Lung (tissue), 11 donors: ENCODE measurements at regions not wholly inside any gene's neighbourhood (a gene's known extent, or its start where the extent isn't known, plus 50 kb on each side); places are given as distances from the start of the nearest gene placed in this dataset.

Experiments
- ATAC-seq: fragments of 200-7000 bp; cut with Tn5 transposase; one replicate; pipeline ENCODE4 v1.9.1; 2020; ENCODE audit warnings: moderate number of reproducible peaks; ENCODE audit not compliant: insufficient read depth, low FRiP score
- DNase-seq, 3 donors: peaks; one replicate each; pipeline ENCODE4 v3.0.0-alpha.2; 2013 to 2017
- H3K27ac ChIP-seq, 2 donors: one replicate each; pipeline ENCODE4 v1.5.1; 2013; ENCODE audit warnings: mild to moderate bottlenecking in 2 of 2, moderate library complexity in 2 of 2, control low read depth in 1 of 2, inconsistent platforms in 1 of 2, low read depth in 1 of 2, low read length in 1 of 2
- H3K27me3 ChIP-seq, 3 donors: one replicate each; pipeline ENCODE4 v1.5.1; 2013; ENCODE audit warnings: low read length in 2 of 3; ENCODE audit not compliant: control insufficient read depth in 3 of 3, insufficient read depth in 3 of 3
- H3K36me3 ChIP-seq, 4 donors: one replicate each; pipeline ENCODE4 v1.5.1; 2013; ENCODE audit warnings: low read length in 4 of 4, mild to moderate bottlenecking in 1 of 4, moderate library complexity in 1 of 4; ENCODE audit not compliant: control insufficient read depth in 4 of 4, insufficient read depth in 4 of 4
- H3K4me1 ChIP-seq, 5 donors: one replicate each; pipeline ENCODE4 v1.5.1; 2013; ENCODE audit warnings: low read length in 5 of 5, mild to moderate bottlenecking in 2 of 5, moderate library complexity in 1 of 5; ENCODE audit not compliant: control insufficient read depth in 5 of 5, insufficient read depth in 5 of 5
- H3K4me3 ChIP-seq: one replicate; pipeline ENCODE4 v1.5.1; 2013; ENCODE audit warnings: mild to moderate bottlenecking, control low read depth, moderate library complexity
- H3K9ac ChIP-seq, 2 donors: one replicate each; pipeline ENCODE4 v1.5.1; 2013; ENCODE audit warnings: low read length in 2 of 2, control low read depth in 1 of 2; ENCODE audit not compliant: insufficient read depth in 1 of 2
- H3K9me3 ChIP-seq, 4 donors: one replicate each; pipeline ENCODE4 v1.5.1; 2013; ENCODE audit warnings: low read length in 3 of 4, mild to moderate bottlenecking in 1 of 4, moderate library complexity in 1 of 4; ENCODE audit not compliant: control insufficient read depth in 4 of 4, insufficient read depth in 3 of 4
- WGBS, 2 donors: extraction: QIAGEN DNeasy Blood & Tissue Kit; methylation state at CpG; one replicate each; pipeline ENCODE4 v1.1.7; 2013; 5-methylcytosine and 5-hydroxymethylcytosine counted together
- TF ChIP-seq, protein P1 (sequence below): IDR thresholded peaks from 2 replicates; pipeline ENCODE4 v1.5.1; 2012; ENCODE audit warnings: mild to moderate bottlenecking; ENCODE audit errors: control extremely low read depth, extremely low read depth
- donor health status: control.
- donor health status: control.
- donor health status: Bipolar disorder and iron deficiency.
- donor health status: healthy.
- donor health status: DM: yes; HTN: yes; CAD: no.

DNA sequence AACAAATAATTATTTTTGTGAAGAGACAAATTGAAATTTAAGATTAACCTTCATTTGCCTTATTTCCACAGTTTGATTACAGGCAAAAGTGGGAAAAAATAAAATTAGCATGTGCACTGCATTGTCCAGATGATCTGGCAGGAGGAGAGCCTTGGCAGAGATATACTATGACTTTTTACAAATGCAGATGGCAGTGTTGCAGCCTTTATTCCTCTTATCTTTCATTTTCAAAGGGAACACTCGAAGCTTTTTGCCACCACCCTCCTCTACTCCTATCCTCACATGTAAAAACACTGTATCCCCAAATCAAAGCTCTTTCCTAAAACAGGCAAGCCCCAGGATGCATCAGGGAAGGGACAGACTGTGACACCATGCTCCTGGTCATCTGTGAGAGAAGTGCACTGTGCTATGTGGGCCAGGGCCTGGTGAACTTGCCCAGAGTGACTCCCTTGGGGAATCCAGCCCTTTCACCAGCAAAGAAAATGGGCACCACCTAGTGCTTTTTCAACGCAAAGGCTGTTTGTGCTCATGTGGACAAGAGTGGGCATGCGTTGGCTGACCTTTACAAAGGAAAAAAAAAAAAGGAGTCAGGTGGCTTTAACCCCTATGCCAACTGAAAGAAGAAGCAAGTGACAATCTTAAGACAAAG, 74.7 kb upstream of the ETAA1 start:
- no peaks in the 10 kb centered on the region for H3K36me3 ChIP-seq
- no peaks in the 10 kb centered on the region for H3K9me3 ChIP-seq
- TF ChIP-seq, protein P1, sequence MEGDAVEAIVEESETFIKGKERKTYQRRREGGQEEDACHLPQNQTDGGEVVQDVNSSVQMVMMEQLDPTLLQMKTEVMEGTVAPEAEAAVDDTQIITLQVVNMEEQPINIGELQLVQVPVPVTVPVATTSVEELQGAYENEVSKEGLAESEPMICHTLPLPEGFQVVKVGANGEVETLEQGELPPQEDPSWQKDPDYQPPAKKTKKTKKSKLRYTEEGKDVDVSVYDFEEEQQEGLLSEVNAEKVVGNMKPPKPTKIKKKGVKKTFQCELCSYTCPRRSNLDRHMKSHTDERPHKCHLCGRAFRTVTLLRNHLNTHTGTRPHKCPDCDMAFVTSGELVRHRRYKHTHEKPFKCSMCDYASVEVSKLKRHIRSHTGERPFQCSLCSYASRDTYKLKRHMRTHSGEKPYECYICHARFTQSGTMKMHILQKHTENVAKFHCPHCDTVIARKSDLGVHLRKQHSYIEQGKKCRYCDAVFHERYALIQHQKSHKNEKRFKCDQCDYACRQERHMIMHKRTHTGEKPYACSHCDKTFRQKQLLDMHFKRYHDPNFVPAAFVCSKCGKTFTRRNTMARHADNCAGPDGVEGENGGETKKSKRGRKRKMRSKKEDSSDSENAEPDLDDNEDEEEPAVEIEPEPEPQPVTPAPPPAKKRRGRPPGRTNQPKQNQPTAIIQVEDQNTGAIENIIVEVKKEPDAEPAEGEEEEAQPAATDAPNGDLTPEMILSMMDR: no peak
- no peak overlapping the region for H3K4me3 ChIP-seq
- H3K4me1 ChIP-seq: peaks cover 0 to 56% (median 4%) of the 10 kb centered on the region in 5 donors
- ATAC-seq (no peak), DNase-seq (peak in 2 of 3 donors; percentile 66)
- H3K27me3 ChIP-seq: no peaks in the 10 kb centered on the region
- peak overlapping the region in 1 of 2 donors; percentile 45 for H3K27ac ChIP-seq
- WGBS, 2 donors: 58 to 72% methylated on average over 3 of the region's 3 CpGs
- no peak overlapping the region for H3K9ac ChIP-seq

DNA sequence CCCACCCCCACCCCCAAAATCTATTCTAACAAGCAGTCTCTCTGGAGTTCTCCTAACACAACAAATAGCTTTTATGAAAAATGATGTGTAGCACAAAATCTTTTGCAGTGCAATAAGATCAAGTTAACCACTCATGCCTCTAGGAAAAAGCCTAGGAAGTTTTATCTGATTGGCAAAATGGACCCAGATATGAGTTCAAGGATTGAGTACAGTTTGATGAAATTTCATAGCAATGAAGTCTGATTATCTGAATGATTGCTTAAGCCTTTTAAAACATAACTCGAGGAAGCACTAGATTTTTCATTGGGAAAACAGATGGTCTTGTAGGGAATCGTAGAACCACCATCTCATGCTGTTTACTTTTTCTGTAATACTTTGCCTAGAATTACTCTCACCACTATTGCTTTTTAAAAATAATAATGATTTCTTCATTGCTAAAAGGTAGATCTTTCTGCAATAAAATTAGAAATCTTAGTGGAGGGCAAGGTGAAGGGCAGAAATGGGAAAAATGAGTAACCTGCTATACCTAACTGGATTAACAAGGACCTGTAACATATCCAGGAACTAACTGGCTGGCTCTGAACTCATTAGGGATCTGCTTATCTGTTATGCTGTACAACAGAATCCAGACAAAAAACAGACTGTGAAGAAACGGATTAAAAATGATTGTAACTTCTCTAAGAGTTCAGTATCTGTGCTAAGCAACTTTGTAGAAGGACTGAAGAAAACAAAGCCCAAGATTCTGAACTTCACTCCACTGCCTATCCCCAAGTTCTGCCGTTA, 73.7 kb upstream of the ETAA1 start:
- peak in 2 of 3 donors; percentile 59 to 68 for DNase-seq
- ATAC-seq: no peak
- Histone ChIP-seq H3K36me3 (no peaks in the 10 kb centered on the region), H3K9ac (no peak overlapping the region), H3K9me3 (no peaks in the 10 kb centered on the region), H3K4me1 (peaks cover 0 to 52% (median 4%) of the 10 kb centered on the region in 5 donors), H3K27ac (no peak overlapping the region), H3K4me3 (no peak overlapping the region), H3K27me3 (no peaks in the 10 kb centered on the region)
- WGBS, 2 donors: 50 to 79% methylated on average over 4 of the region's 4 CpGs
- TF ChIP-seq, protein P1: no peak

DNA sequence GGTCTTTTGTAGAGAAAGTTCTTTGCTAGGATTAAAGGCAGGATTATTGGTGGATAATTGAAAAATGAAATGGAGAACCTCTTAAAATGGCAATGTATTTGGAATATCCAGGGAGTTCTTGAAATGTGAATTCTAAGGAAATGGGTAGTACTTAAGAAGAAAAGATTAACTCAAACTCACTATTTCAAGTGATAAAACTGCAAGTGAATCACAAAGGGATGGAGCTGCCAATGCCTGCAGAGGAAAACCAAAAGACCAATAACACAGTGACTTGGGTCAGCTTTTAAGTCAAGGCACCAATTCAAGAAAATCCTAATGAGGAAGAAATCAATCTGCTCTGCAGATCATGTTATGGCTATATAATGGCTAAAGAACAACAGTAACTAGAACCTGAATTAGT, 67.6 kb upstream of the ETAA1 start:
- Histone ChIP-seq H3K36me3 (no peaks in the 10 kb centered on the region), H3K9ac (no peak overlapping the region), H3K4me3 (no peak overlapping the region), H3K27me3 (no peaks in the 10 kb centered on the region), H3K27ac (no peak overlapping the region), H3K9me3 (no peaks in the 10 kb centered on the region), H3K4me1 (peaks cover 0 to 3% (median 0%) of the 10 kb centered on the region in 5 donors)
- TF ChIP-seq, protein P1: no peak
- ATAC-seq: no peak
- no peak for DNase-seq
